Neural cell (in vitro differentiated cells): ENCODE measurements at regions not wholly inside any gene's neighbourhood (a gene's known extent, or its start where the extent isn't known, plus 50 kb on each side); places are given as distances from the start of the nearest gene placed in this dataset.

ENCODE experiments used
- H2AFZ ChIP-seq: fragments of 200-600, 300-800 bp; sonication (generic), shearing (Covaris generic); 2 replicates; pipeline ENCODE4 v1.6.0; 2014; ENCODE audit warnings: low read depth, mild to moderate bottlenecking, antibody characterized with exemption, low read length, moderate library complexity
- H3F3A ChIP-seq: fragments of 200-600 bp; shearing (Covaris generic); 2 replicates; pipeline ENCODE4 v1.6.1; 2016; ENCODE audit warnings: mild to moderate bottlenecking, moderate library complexity, mixed read lengths, antibody characterized with exemption, low read length; ENCODE audit not compliant: insufficient read depth, poor library complexity, severe bottlenecking
- H3K27ac ChIP-seq: fragments of 200-600, 300-800 bp; sonication (generic), shearing (Covaris generic); 2 replicates; pipeline ENCODE4 v1.5.1; 2014; ENCODE audit warnings: mild to moderate bottlenecking, low read length, moderate library complexity
- H3K27me3 ChIP-seq: fragments of 300-800, 200-600 bp; sonication (generic), shearing (Covaris generic); 2 replicates; pipeline ENCODE4 v1.6.0; 2014; ENCODE audit warnings: mild to moderate bottlenecking, low read depth, low read length, moderate library complexity; ENCODE audit not compliant: insufficient read depth
- H3K36me3 ChIP-seq: fragments of 300-800, 200-600 bp; sonication (generic), shearing (Covaris generic); 2 replicates; pipeline ENCODE4 v1.5.1; 2014; ENCODE audit warnings: mild to moderate bottlenecking, antibody characterized with exemption, low read length, moderate library complexity; ENCODE audit not compliant: insufficient read depth
- H3K4me2 ChIP-seq: fragments of 300-800, 200-600 bp; sonication (generic), shearing (Covaris generic); 2 replicates; pipeline ENCODE4 v1.6.0; 2014; ENCODE audit warnings: mild to moderate bottlenecking, low read length
- H3K4me3 ChIP-seq: fragments of 300-800, 200-600 bp; sonication (generic), shearing (Covaris generic); 2 replicates; pipeline ENCODE4 v1.5.1; 2014; ENCODE audit warnings: mild to moderate bottlenecking, low read length, moderate library complexity
- H3K79me2 ChIP-seq: fragments of 200-600 bp; shearing (Covaris generic); replicated peaks from 2 replicates; pipeline ENCODE4 v1.6.0; 2014; ENCODE audit warnings: mild to moderate bottlenecking, low read length, moderate library complexity; ENCODE audit not compliant: insufficient read depth
- H3K9ac ChIP-seq: fragments of 300-800, 200-600 bp; sonication (generic), shearing (Covaris generic); 2 replicates; pipeline ENCODE4 v1.6.1; 2016; ENCODE audit warnings: mild to moderate bottlenecking, low read length, mixed read lengths
- H3K9me2 ChIP-seq: fragments of 200-600 bp; shearing (Covaris generic); 2 replicates; pipeline ENCODE4 v1.6.1; 2016; ENCODE audit warnings: mild to moderate bottlenecking, low read length, mixed read lengths; ENCODE audit not compliant: insufficient read depth
- H3K9me3 ChIP-seq: fragments of 200-600, 300-800 bp; sonication (generic), shearing (Covaris generic); 2 replicates; pipeline ENCODE4 v1.6.1; 2016; ENCODE audit warnings: mild to moderate bottlenecking, mixed run types, low read length, moderate library complexity, mixed read lengths
- H4K20me1 ChIP-seq: fragments of 200-600 bp; shearing (Covaris generic); 2 replicates; pipeline ENCODE4 v1.6.1; 2016; ENCODE audit warnings: mild to moderate bottlenecking, mixed run types; ENCODE audit not compliant: insufficient read depth
- EP300 ChIP-seq: fragments of 450-650 bp; conservative IDR thresholded peaks from 2 replicates; pipeline ENCODE4 v1.6.1; 2014; ENCODE audit warnings: antibody characterized with exemption, mild to moderate bottlenecking, moderate library complexity; ENCODE audit not compliant: poor library complexity, severe bottlenecking
- EZH2 ChIP-seq: fragments of 200-600, 300-800 bp; shearing (Covaris generic), sonication (generic); IDR thresholded peaks from 2 replicates; pipeline ENCODE4 v1.6.1; 2014; ENCODE audit warnings: antibody characterized with exemption, low read length, borderline replicate concordance, mild to moderate bottlenecking; ENCODE audit not compliant: insufficient read depth, poor library complexity, severe bottlenecking
- MXI1 ChIP-seq: fragments of 450-650 bp; conservative IDR thresholded peaks from 2 replicates; pipeline ENCODE4 v1.6.1; 2014; ENCODE audit warnings: antibody characterized with exemption, mild to moderate bottlenecking; ENCODE audit not compliant: poor library complexity, severe bottlenecking
- POLR2AphosphoS5 ChIP-seq: IDR thresholded peaks from 2 replicates; pipeline ENCODE4 v1.6.1; 2012
- RAD21 ChIP-seq: fragments of 450-650 bp; conservative IDR thresholded peaks from 2 replicates; pipeline ENCODE4 v1.6.1; 2014; ENCODE audit warnings: antibody characterized with exemption, mild to moderate bottlenecking, moderate library complexity
- REST ChIP-seq: IDR thresholded peaks from 2 replicates; pipeline ENCODE4 v1.6.1; 2012; ENCODE audit warnings: borderline replicate concordance
- SMC3 ChIP-seq: fragments of 450-650 bp; conservative IDR thresholded peaks from 2 replicates; pipeline ENCODE4 v1.6.1; 2014; ENCODE audit warnings: antibody characterized with exemption, mild to moderate bottlenecking, moderate library complexity; ENCODE audit not compliant: poor library complexity
- TAF1 ChIP-seq: IDR thresholded peaks from 2 replicates; pipeline ENCODE4 v1.6.1; 2012; ENCODE audit warnings: low read depth
- TF ChIP-seq, protein P1 (sequence below): fragments of 450-650 bp; IDR thresholded peaks from 2 replicates; pipeline ENCODE4 v1.5.1; 2014; ENCODE audit warnings: antibody characterized with exemption, mild to moderate bottlenecking, moderate library complexity; ENCODE audit not compliant: poor library complexity, severe bottlenecking

GRCh38 chr13:27004866-27005265 is 166.7 kb downstream of the USP12 start:
- no peaks in the 10 kb centered on the region for H3K36me3 ChIP-seq
- no peaks in the 10 kb centered on the region for H3F3A ChIP-seq
- TF ChIP-seq REST, result no peak
- no peak for TF ChIP-seq POLR2AphosphoS5
- no peak for TF ChIP-seq TAF1
- TF ChIP-seq EZH2, result no peak
- no peak for TF ChIP-seq RAD21
- no peak for TF ChIP-seq SMC3
- TF ChIP-seq MXI1, result no peak
- TF ChIP-seq EP300, result no peak
- TF ChIP-seq, protein P1, sequence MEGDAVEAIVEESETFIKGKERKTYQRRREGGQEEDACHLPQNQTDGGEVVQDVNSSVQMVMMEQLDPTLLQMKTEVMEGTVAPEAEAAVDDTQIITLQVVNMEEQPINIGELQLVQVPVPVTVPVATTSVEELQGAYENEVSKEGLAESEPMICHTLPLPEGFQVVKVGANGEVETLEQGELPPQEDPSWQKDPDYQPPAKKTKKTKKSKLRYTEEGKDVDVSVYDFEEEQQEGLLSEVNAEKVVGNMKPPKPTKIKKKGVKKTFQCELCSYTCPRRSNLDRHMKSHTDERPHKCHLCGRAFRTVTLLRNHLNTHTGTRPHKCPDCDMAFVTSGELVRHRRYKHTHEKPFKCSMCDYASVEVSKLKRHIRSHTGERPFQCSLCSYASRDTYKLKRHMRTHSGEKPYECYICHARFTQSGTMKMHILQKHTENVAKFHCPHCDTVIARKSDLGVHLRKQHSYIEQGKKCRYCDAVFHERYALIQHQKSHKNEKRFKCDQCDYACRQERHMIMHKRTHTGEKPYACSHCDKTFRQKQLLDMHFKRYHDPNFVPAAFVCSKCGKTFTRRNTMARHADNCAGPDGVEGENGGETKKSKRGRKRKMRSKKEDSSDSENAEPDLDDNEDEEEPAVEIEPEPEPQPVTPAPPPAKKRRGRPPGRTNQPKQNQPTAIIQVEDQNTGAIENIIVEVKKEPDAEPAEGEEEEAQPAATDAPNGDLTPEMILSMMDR, result no peak
- H3K9me2 ChIP-seq, result no peaks in the 10 kb centered on the region
- H4K20me1 ChIP-seq, result no peaks in the 10 kb centered on the region
- H3K4me3 ChIP-seq, result no peak overlapping the region
- no peaks in the 10 kb centered on the region for H3K79me2 ChIP-seq
- no peak overlapping the region for H2AFZ ChIP-seq
- no peak overlapping the region for H3K4me2 ChIP-seq
- H3K27ac ChIP-seq, result no peak overlapping the region
- H3K9me3 ChIP-seq, result no peaks in the 10 kb centered on the region
- H3K9ac ChIP-seq, result no peak overlapping the region
- H3K27me3 ChIP-seq, result no peaks in the 10 kb centered on the region

DNA sequence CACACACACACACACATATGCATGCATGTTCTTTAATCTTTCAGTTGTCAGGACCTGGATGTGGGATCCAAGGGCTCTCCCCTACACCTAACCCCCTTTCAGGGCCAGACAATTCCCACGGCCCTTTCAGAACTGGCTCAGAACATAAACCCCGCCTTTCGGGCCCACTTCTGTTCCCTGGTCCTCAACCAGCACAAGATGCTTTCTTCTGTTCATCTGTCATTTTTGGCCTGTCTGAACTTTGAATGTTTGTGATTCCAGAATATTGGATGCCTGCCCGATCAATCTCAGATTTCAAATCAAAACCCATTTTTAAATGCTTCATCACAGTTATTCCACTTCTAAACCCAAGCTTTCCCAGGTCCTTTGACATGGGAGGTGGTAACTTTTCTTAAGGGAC is 167.3 kb downstream of the USP12 start:
- Histone ChIP-seq H2AFZ (no peak overlapping the region), H3K9ac (no peak overlapping the region), H3K27me3 (no peaks in the 10 kb centered on the region), H3K4me3 (no peak overlapping the region), H3K9me2 (no peaks in the 10 kb centered on the region), H3K79me2 (no peaks in the 10 kb centered on the region), H3K9me3 (no peaks in the 10 kb centered on the region), H3F3A (no peaks in the 10 kb centered on the region), H3K27ac (no peak overlapping the region), H4K20me1 (no peaks in the 10 kb centered on the region), H3K4me2 (no peak overlapping the region), H3K36me3 (no peaks in the 10 kb centered on the region)
- TF ChIP-seq POLR2AphosphoS5, result no peak
- TF ChIP-seq, protein P1, result no peak
